Brain microvascular endothelial cell (primary cell): ENCODE measurements at regions not wholly inside any gene's neighbourhood (a gene's known extent, or its start where the extent isn't known, plus 50 kb on each side); places are given as distances from the start of the nearest gene placed in this dataset.

ENCODE experiments used
- DNase-seq: peaks from one replicate; pipeline ENCODE4 v3.0.0-alpha.2; 2020
- H3K27ac ChIP-seq: fragments of 250-450 bp; sonication (Bioruptor Pico); 2 replicates; pipeline ENCODE4 v1.5.1; 2020; ENCODE audit warnings: mild to moderate bottlenecking, moderate library complexity
- H3K27me3 ChIP-seq: fragments of 250-450 bp; sonication (Bioruptor Pico); replicated peaks from 2 replicates; pipeline ENCODE4 v1.5.1; 2020; ENCODE audit warnings: mild to moderate bottlenecking
- H3K36me3 ChIP-seq: fragments of 250-450 bp; sonication (Bioruptor Pico); replicated peaks from 2 replicates; pipeline ENCODE4 v1.5.1; 2020; ENCODE audit warnings: mild to moderate bottlenecking
- H3K4me3 ChIP-seq: 2 replicates; pipeline ENCODE4 v1.5.1; 2011; ENCODE audit warnings: low read depth, mild to moderate bottlenecking, control low read depth, low read length, moderate library complexity
- in situ Hi-C: cut with HindIII; loops from 2 replicates; pipeline ENCODE4 v1.10.0; 2017; ENCODE audit warnings: low sequenced_read_pairs, low pct_ligation_motif_present
- TF ChIP-seq, protein P1 (sequence below): IDR thresholded peaks from 2 replicates; pipeline ENCODE4 v1.5.1; 2011; ENCODE audit warnings: low read depth, mild to moderate bottlenecking, moderate library complexity, low read length, control low read depth, inconsistent platforms; ENCODE audit errors: missing control alignments

GRCh38 chr12:42944516-42944915, 355.0 kb upstream of the PRICKLE1 start:
- Histone ChIP-seq H3K4me3 (no peak overlapping the region), H3K27ac (no peak overlapping the region), H3K36me3 (no peaks in the 10 kb centered on the region), H3K27me3 (no peaks in the 10 kb centered on the region)
- no peak for DNase-seq
- in situ Hi-C loops = no loop called here
- TF ChIP-seq, protein P1, sequence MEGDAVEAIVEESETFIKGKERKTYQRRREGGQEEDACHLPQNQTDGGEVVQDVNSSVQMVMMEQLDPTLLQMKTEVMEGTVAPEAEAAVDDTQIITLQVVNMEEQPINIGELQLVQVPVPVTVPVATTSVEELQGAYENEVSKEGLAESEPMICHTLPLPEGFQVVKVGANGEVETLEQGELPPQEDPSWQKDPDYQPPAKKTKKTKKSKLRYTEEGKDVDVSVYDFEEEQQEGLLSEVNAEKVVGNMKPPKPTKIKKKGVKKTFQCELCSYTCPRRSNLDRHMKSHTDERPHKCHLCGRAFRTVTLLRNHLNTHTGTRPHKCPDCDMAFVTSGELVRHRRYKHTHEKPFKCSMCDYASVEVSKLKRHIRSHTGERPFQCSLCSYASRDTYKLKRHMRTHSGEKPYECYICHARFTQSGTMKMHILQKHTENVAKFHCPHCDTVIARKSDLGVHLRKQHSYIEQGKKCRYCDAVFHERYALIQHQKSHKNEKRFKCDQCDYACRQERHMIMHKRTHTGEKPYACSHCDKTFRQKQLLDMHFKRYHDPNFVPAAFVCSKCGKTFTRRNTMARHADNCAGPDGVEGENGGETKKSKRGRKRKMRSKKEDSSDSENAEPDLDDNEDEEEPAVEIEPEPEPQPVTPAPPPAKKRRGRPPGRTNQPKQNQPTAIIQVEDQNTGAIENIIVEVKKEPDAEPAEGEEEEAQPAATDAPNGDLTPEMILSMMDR = no peak

DNA sequence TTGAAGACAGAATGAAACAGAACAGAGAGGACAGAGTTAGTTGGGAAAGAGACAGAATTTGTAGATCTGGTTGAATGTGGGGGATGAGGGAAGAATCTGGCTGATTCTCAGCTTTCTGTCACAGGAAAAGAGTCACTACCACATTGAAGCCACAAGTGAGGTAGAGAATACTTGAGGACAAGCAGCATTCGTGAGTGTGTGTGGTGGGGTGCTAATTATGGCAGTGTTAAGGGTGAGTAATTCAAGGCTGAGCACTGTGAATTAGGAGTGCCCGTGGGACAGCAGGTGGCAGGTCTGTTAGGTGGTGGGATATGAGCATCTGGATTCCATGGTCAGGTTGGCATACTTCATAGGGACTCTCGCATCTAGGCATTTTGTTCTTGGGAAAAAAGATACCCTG, 347.4 kb upstream of the PRICKLE1 start:
- in situ Hi-C loops = no loop called here
- TF ChIP-seq, protein P1 = no peak
- H3K27ac ChIP-seq = no peak overlapping the region
- no peaks in the 10 kb centered on the region for H3K27me3 ChIP-seq
- no peak for DNase-seq
- no peak overlapping the region for H3K4me3 ChIP-seq
- no peaks in the 10 kb centered on the region for H3K36me3 ChIP-seq

DNA sequence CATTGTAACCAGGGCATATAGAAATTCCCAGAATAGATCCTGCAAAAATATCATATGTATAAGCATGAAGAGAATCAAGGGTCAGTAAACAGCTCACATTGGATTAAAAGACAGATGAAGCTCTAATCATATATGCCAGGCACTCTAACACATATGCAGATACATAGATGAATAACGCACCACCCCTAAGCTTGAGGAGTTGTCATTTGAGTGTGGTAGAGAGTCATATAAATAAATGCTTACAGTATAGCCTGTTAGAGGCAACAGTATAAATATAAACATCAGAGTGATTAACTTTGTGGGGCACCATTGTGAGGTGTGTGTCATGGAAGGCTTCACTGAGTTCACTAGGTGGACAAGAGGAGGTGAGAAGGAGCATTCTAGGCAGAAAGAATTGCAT, 346.7 kb upstream of the PRICKLE1 start:
- Histone ChIP-seq H3K27ac (no peak overlapping the region), H3K27me3 (no peaks in the 10 kb centered on the region), H3K4me3 (no peak overlapping the region), H3K36me3 (no peaks in the 10 kb centered on the region)
- TF ChIP-seq, protein P1 = no peak
- no peak for DNase-seq
- in situ Hi-C loops = no loop called here

- DNase-seq = no peak
- TF ChIP-seq, protein P1 = no peak
- in situ Hi-C loops = no loop called here
Observed at GRCh38 chr12:42935756-42936155, 346.2 kb upstream of the PRICKLE1 start.

DNA sequence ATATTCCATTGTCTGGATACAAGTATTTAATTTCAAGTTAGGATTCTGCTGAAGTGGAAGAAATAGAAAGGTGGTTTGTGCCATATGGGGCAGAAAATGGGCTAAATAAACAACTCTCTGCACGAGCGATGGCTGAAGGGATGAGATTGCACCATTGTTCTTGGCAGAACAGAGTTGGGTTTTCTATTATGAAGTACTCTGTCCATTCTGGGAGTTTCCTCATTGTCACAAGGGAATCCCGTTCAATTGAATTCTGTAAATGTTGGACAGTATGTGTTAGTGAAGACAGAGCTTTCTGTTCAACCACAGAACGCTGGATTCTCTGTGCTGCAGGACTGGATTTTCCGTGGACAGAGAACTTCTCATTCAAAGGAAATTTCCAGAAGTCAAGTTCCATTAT, 345.5 kb upstream of the PRICKLE1 start:
- no peak overlapping the region for H3K4me3 ChIP-seq
- H3K27ac ChIP-seq = no peak overlapping the region
- no peaks in the 10 kb centered on the region for H3K27me3 ChIP-seq
- no peaks in the 10 kb centered on the region for H3K36me3 ChIP-seq
- in situ Hi-C loops = no loop called here
- TF ChIP-seq, protein P1 = no peak
- no peak for DNase-seq

More at GRCh38 chr12:42935756-42936155, 346.2 kb upstream of the PRICKLE1 start:
- Histone ChIP-seq H3K4me3 (no peak overlapping the region), H3K27me3 (no peaks in the 10 kb centered on the region), H3K27ac (no peak overlapping the region), H3K36me3 (no peaks in the 10 kb centered on the region)

GRCh38 chr12:42933461-42934081, 344.0 kb upstream of the PRICKLE1 start:
- Histone ChIP-seq H3K4me3 (no peak overlapping the region), H3K27ac (no peak overlapping the region), H3K27me3 (no peaks in the 10 kb centered on the region), H3K36me3 (no peaks in the 10 kb centered on the region)
- in situ Hi-C loops = no loop called here
- no peak for DNase-seq
- TF ChIP-seq, protein P1 = no peak
